Gastroesophageal sphincter (tissue), 4 donors: ENCODE measurements at regions not wholly inside any gene's neighbourhood (a gene's known extent, or its start where the extent isn't known, plus 50 kb on each side); places are given as distances from the start of the nearest gene placed in this dataset.

Source experiments
- ATAC-seq: fragments of 150-250 bp; one replicate; pipeline ENCODE4 v1.9.1; 2016; ENCODE audit warnings: mild to moderate bottlenecking, moderate library complexity
- H3K27ac ChIP-seq, 4 donors: fragments of 200-600 bp; sonication (generic) in 3 of 4; 1 replicate in 3 of 4; 2 replicates in 1 of 4; pipeline ENCODE4 v1.5.1; 2016 to 2019
- H3K27me3 ChIP-seq: fragments of 200-600 bp; sonication (generic); one replicate; pipeline ENCODE4 v1.5.1; 2019
- H3K36me3 ChIP-seq, 2 donors: fragments of 200-600 bp; sonication (generic); one replicate each; pipeline ENCODE4 v1.5.1; 2019; ENCODE audit warnings: control low read depth in 1 of 2
- H3K4me1 ChIP-seq, 3 donors: fragments of 200-600 bp; sonication (generic); 1 replicate in 2 of 3; 2 replicates in 1 of 3; pipeline ENCODE4 v1.5.1; 2016 to 2019; ENCODE audit warnings: control low read depth in 2 of 3
- H3K4me3 ChIP-seq, 2 donors: fragments of 200-600 bp; sonication (generic); one replicate each; pipeline ENCODE4 v1.5.1; 2019; ENCODE audit warnings: mild to moderate bottlenecking in 1 of 2, moderate library complexity in 1 of 2
- H3K9me3 ChIP-seq, 3 donors: fragments of 200-600 bp; sonication (generic); one replicate each; pipeline ENCODE4 v1.5.1; 2017 to 2019; ENCODE audit warnings: control low read depth in 2 of 3
- CTCF ChIP-seq, 4 experiments: fragments of 200-600 bp in 2 of 4; fragments of 450-650 bp in 2 of 4; sonication (generic) in 1 of 4; IDR thresholded peaks; one replicate each; pipeline ENCODE4 v1.5.1; 2017 to 2019; ENCODE audit warnings: antibody characterized with exemption in 4 of 4, mild to moderate bottlenecking in 2 of 4, moderate library complexity in 2 of 4
- EP300 ChIP-seq: sonication (generic); formaldehyde crosslinking; IDR thresholded peaks from one replicate; pipeline ENCODE4 v1.6.1; 2017; ENCODE audit warnings: antibody characterized with exemption, mild to moderate bottlenecking
- POLR2A ChIP-seq, 2 donors: fragments of 450-650 bp; IDR thresholded peaks; one replicate each; pipeline ENCODE4 v1.6.1; 2017; ENCODE audit warnings: antibody characterized with exemption in 2 of 2, mild to moderate bottlenecking in 2 of 2, moderate library complexity in 1 of 2
- POLR2AphosphoS5 ChIP-seq: sonication (generic); formaldehyde crosslinking; IDR thresholded peaks from one replicate; pipeline ENCODE4 v1.6.1; 2017; ENCODE audit warnings: antibody characterized with exemption
- WGBS, 2 donors: methylation state at CpG; one replicate each; pipeline ENCODE4 v1.1.5; 2018; ENCODE audit warnings: low coverage in 1 of 2; 5-methylcytosine and 5-hydroxymethylcytosine counted together

GRCh38 chr15:67979281-67979680 lies 74.8 kb upstream of the PIAS1 start:
- Histone ChIP-seq H3K4me1 (no peaks in the 10 kb centered on the region), H3K27ac (no peak overlapping the region), H3K9me3 (no peaks in the 10 kb centered on the region), H3K27me3 (no peaks in the 10 kb centered on the region), H3K36me3 (no peaks in the 10 kb centered on the region), H3K4me3 (no peak overlapping the region)
- ATAC-seq: no peak
- TF ChIP-seq POLR2AphosphoS5 (no peak), EP300 (no peak), CTCF (IDR thresholded peaks at IDR 0.05) (no peak), POLR2A (IDR thresholded peaks at IDR 0.05) (no peak)

GRCh38 chr15:67980171-67980570 lies 73.9 kb upstream of the PIAS1 start:
- 80 to 93% methylated on average over 2 of the region's 2 CpGs for WGBS, 2 donors
- Histone ChIP-seq H3K4me1 (no peaks in the 10 kb centered on the region), H3K4me3 (no peak overlapping the region), H3K9me3 (no peaks in the 10 kb centered on the region), H3K36me3 (no peaks in the 10 kb centered on the region), H3K27me3 (no peaks in the 10 kb centered on the region), H3K27ac (no peak overlapping the region)
- TF ChIP-seq POLR2AphosphoS5 (no peak), EP300 (no peak), CTCF (IDR thresholded peaks at IDR 0.05) (no peak), POLR2A (IDR thresholded peaks at IDR 0.05) (no peak)
- no peak for ATAC-seq

- no peak for TF ChIP-seq POLR2AphosphoS5
- TF ChIP-seq POLR2A (IDR thresholded peaks at IDR 0.05): no peak
- no peak for TF ChIP-seq EP300
- TF ChIP-seq CTCF (IDR thresholded peaks at IDR 0.05): no peak
- whole genome bisulfite sequencing, 2 donors: 81 to 82% methylated on average over 4 of the region's 4 CpGs
- no peaks in the 10 kb centered on the region for H3K9me3 ChIP-seq
- no peaks in the 10 kb centered on the region for H3K27me3 ChIP-seq
- H3K4me3 ChIP-seq: no peak overlapping the region
- no peak for ATAC-seq
- H3K4me1 ChIP-seq: no peaks in the 10 kb centered on the region
- no peaks in the 10 kb centered on the region for H3K36me3 ChIP-seq
- H3K27ac ChIP-seq: no peak overlapping the region
Observed at GRCh38 chr15:67980773-67981685, 73.1 kb upstream of the PIAS1 start.

- no peak for ATAC-seq
- H3K9me3 ChIP-seq: no peaks in the 10 kb centered on the region
- no peak overlapping the region for H3K4me3 ChIP-seq
- no peaks in the 10 kb centered on the region for H3K4me1 ChIP-seq
- no peaks in the 10 kb centered on the region for H3K36me3 ChIP-seq
- no peak overlapping the region for H3K27ac ChIP-seq
- no peaks in the 10 kb centered on the region for H3K27me3 ChIP-seq
- no peak for TF ChIP-seq EP300
- no peak for TF ChIP-seq POLR2AphosphoS5
- no peak for TF ChIP-seq CTCF (IDR thresholded peaks at IDR 0.05)
- TF ChIP-seq POLR2A (IDR thresholded peaks at IDR 0.05): no peak
- WGBS, 2 donors: 85% methylated on average over 2 of the region's 3 CpGs; no CpG with 5 or more reads in 1 of the 2 donors
Observed at GRCh38 chr15:67981848-67982247, 72.3 kb upstream of the PIAS1 start.

- H3K27ac ChIP-seq: no peak overlapping the region
- H3K4me3 ChIP-seq: no peak overlapping the region
- no peak for TF ChIP-seq EP300
- TF ChIP-seq POLR2A (IDR thresholded peaks at IDR 0.05): no peak
- no peak for TF ChIP-seq CTCF (IDR thresholded peaks at IDR 0.05)
- TF ChIP-seq POLR2AphosphoS5: no peak
- H3K9me3 ChIP-seq: no peaks in the 10 kb centered on the region
- no peak for ATAC-seq
- no peaks in the 10 kb centered on the region for H3K27me3 ChIP-seq
- H3K4me1 ChIP-seq: no peaks in the 10 kb centered on the region
- WGBS, 2 donors: 100% methylated on average over 1 to 2 of the region's 2 CpGs
- no peaks in the 10 kb centered on the region for H3K36me3 ChIP-seq
Observed at GRCh38 chr15:67991706-67992105, 62.4 kb upstream of the PIAS1 start.
